ENCODE measurements at regions not wholly inside any gene's neighbourhood (a gene's known extent, or its start where the extent isn't known, plus 50 kb on each side); places are given as distances from the start of the nearest gene placed in this dataset.
A peak's percentile ranks its signal among the peaks of the same experiment; 100 is the strongest.

GRCh38 chr4:3648731-3649130, 116.5 kb upstream of the LRPAP1 start:
- WGBS, 2 experiments (ENCODE audit: low coverage in 1 of 2, low lambda C conversion rate in 2 of 2, missing lambda C conversion rate in 2 of 2), result 85 to 86% methylated on average over 17 of the region's 17 CpGs
- H3F3A ChIP-seq (ENCODE audit: insufficient read depth), result no peaks in the 10 kb centered on the region
- no peak overlapping the region for H3K4me3 ChIP-seq
- no peaks in the 10 kb centered on the region for H3K79me2 ChIP-seq (ENCODE audit: insufficient read depth)
- H3K27ac ChIP-seq, result no peak overlapping the region
- no peak overlapping the region for H2AFZ ChIP-seq
- no peak overlapping the region for H3K4me2 ChIP-seq (ENCODE audit: unreplicated experiment)
- no peak overlapping the region for H3K9ac ChIP-seq
- TF ChIP-seq EZH2phosphoT487 (IDR thresholded peaks at IDR 0.05; ENCODE audit: insufficient read depth, low read depth), result no peak
- TF ChIP-seq EZH2 (IDR thresholded peaks at IDR 0.05; ENCODE audit: insufficient read depth, poor library complexity, severe bottlenecking), result no peak
- H3K9me2 ChIP-seq (ENCODE audit: insufficient read depth), result no peaks in the 10 kb centered on the region
- H3K9me3 ChIP-seq (ENCODE audit: low read depth), result no peaks in the 10 kb centered on the region
- no peaks in the 10 kb centered on the region for H4K20me1 ChIP-seq (ENCODE audit: insufficient read depth)
- in situ Hi-C loops (cut with MboI), result no loop called here
- peaks cover 9% of the 10 kb centered on the region for H3K4me1 ChIP-seq (ENCODE audit: insufficient read depth)
- H3K27me3 ChIP-seq (replicated peaks; ENCODE audit: insufficient read depth), result peaks cover 29% of the 10 kb centered on the region
- H3K36me3 ChIP-seq (ENCODE audit: low read depth), result no peaks in the 10 kb centered on the region
- DNase-seq, result no peak

- Histone ChIP-seq H3K79me2 (ENCODE audit: insufficient read depth) (no peaks in the 10 kb centered on the region), H3K9me2 (ENCODE audit: insufficient read depth) (no peaks in the 10 kb centered on the region), H3K27ac (no peak overlapping the region), H4K20me1 (ENCODE audit: insufficient read depth) (no peaks in the 10 kb centered on the region), H3F3A (ENCODE audit: insufficient read depth) (no peaks in the 10 kb centered on the region), H3K4me3 (no peak overlapping the region), H3K9me3 (ENCODE audit: low read depth) (no peaks in the 10 kb centered on the region), H3K9ac (no peak overlapping the region), H3K4me2 (ENCODE audit: unreplicated experiment) (no peak overlapping the region), H3K27me3 (replicated peaks; ENCODE audit: insufficient read depth) (peaks cover 29% of the 10 kb centered on the region), H3K36me3 (ENCODE audit: low read depth) (no peaks in the 10 kb centered on the region), H2AFZ (no peak overlapping the region), H3K4me1 (ENCODE audit: insufficient read depth) (peaks cover 9% of the 10 kb centered on the region)
- DNase-seq, result no peak
- in situ Hi-C loops (cut with MboI), result no loop called here
- TF ChIP-seq EZH2 (IDR thresholded peaks at IDR 0.05; ENCODE audit: insufficient read depth, poor library complexity, severe bottlenecking) (no peak), EZH2phosphoT487 (IDR thresholded peaks at IDR 0.05; ENCODE audit: insufficient read depth, low read depth) (no peak)
- 85 to 88% methylated on average over 11 to 16 of the region's 16 CpGs for WGBS, 2 experiments (ENCODE audit: low coverage in 1 of 2, low lambda C conversion rate in 2 of 2, missing lambda C conversion rate in 2 of 2)
Measured at GRCh38 chr4:3648195-3648594, 116.0 kb upstream of the LRPAP1 start.

DNA sequence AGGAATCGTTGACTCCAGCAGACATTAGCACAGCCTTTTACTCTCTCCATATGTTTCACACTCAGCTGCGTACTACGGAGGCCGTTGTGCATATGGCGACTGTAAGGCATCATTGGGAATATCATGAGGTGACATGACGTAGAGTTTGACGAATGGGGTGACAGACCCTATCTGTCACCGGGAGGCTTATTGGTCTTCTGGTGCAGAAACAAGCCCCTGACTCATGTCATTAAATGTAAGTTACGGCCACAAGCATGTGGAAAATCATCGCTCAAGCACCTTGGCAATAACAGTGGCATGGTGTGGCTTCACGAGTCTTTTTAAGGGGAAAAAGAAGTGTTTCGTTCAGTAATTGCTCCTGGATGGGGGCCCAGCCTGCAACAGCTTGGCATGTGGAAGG, 115.2 kb upstream of the LRPAP1 start:
- Histone ChIP-seq H2AFZ (no peak overlapping the region), H4K20me1 (ENCODE audit: insufficient read depth) (no peaks in the 10 kb centered on the region), H3K36me3 (ENCODE audit: low read depth) (no peaks in the 10 kb centered on the region), H3K9ac (no peak overlapping the region), H3K4me2 (ENCODE audit: unreplicated experiment) (no peak overlapping the region), H3K4me1 (ENCODE audit: insufficient read depth) (peaks cover 9% of the 10 kb centered on the region), H3K4me3 (no peak overlapping the region), H3K27me3 (replicated peaks; ENCODE audit: insufficient read depth) (peaks cover 28% of the 10 kb centered on the region), H3K9me3 (ENCODE audit: low read depth) (no peaks in the 10 kb centered on the region), H3K27ac (no peak overlapping the region), H3K79me2 (ENCODE audit: insufficient read depth) (no peaks in the 10 kb centered on the region), H3F3A (ENCODE audit: insufficient read depth) (no peaks in the 10 kb centered on the region), H3K9me2 (ENCODE audit: insufficient read depth) (no peaks in the 10 kb centered on the region)
- no peak for TF ChIP-seq EZH2phosphoT487 (IDR thresholded peaks at IDR 0.05; ENCODE audit: insufficient read depth, low read depth)
- no peak for TF ChIP-seq EZH2 (IDR thresholded peaks at IDR 0.05; ENCODE audit: insufficient read depth, poor library complexity, severe bottlenecking)
- in situ Hi-C loops (cut with MboI), result no loop called here
- WGBS, 2 experiments (ENCODE audit: low coverage in 1 of 2, low lambda C conversion rate in 2 of 2, missing lambda C conversion rate in 2 of 2), result 86 to 89% methylated on average over 12 of the region's 12 CpGs
- no peak for DNase-seq

- peaks cover 16% of the 10 kb centered on the region for H3K27me3 ChIP-seq (replicated peaks; ENCODE audit: insufficient read depth)
- in situ Hi-C loops (cut with MboI), result no loop called here
- no peaks in the 10 kb centered on the region for H4K20me1 ChIP-seq (ENCODE audit: insufficient read depth)
- H3K4me1 ChIP-seq (ENCODE audit: insufficient read depth), result peaks cover 9% of the 10 kb centered on the region
- H3K36me3 ChIP-seq (ENCODE audit: low read depth), result no peaks in the 10 kb centered on the region
- no peaks in the 10 kb centered on the region for H3F3A ChIP-seq (ENCODE audit: insufficient read depth)
- no peak overlapping the region for H2AFZ ChIP-seq
- peak overlapping the region; percentile 27 for H3K4me2 ChIP-seq (ENCODE audit: unreplicated experiment)
- no peaks in the 10 kb centered on the region for H3K79me2 ChIP-seq (ENCODE audit: insufficient read depth)
- H3K4me3 ChIP-seq, result no peak overlapping the region
- H3K9me2 ChIP-seq (ENCODE audit: insufficient read depth), result no peaks in the 10 kb centered on the region
- peak overlapping the region; percentile 25; the same call in 1 of the 2 replicates for H3K9ac ChIP-seq
- no peak for DNase-seq
- WGBS, 2 experiments (ENCODE audit: low coverage in 1 of 2, low lambda C conversion rate in 2 of 2, missing lambda C conversion rate in 2 of 2), result 45 to 47% methylated on average over 28 of the region's 28 CpGs
- no peak for TF ChIP-seq EZH2 (IDR thresholded peaks at IDR 0.05; ENCODE audit: insufficient read depth, poor library complexity, severe bottlenecking)
- TF ChIP-seq EZH2phosphoT487 (IDR thresholded peaks at IDR 0.05; ENCODE audit: insufficient read depth, low read depth), result no peak
- H3K27ac ChIP-seq, result no peak overlapping the region
- no peaks in the 10 kb centered on the region for H3K9me3 ChIP-seq (ENCODE audit: low read depth)
Measured at GRCh38 chr4:3645711-3646679, 113.8 kb upstream of the LRPAP1 start.

All from GM23248 (cell line).